ENCODE measurements at regions not wholly inside any gene's neighbourhood (a gene's known extent, or its start where the extent isn't known, plus 50 kb on each side); places are given as distances from the start of the nearest gene placed in this dataset.

- Histone ChIP-seq H3K79me2 (ENCODE audit: insufficient read depth, low read length) (no peaks in the 10 kb centered on the region), H3K9ac (ENCODE audit: low read length) (no peak overlapping the region), H3K27ac (ENCODE audit: low read depth, low read length) (no peak overlapping the region), H3K4me3 (ENCODE audit: insufficient read depth, low read depth, low read length) (no peak overlapping the region), H3K36me3 (ENCODE audit: insufficient read depth, low read length) (no peaks in the 10 kb centered on the region), H2AFZ (ENCODE audit: low read depth, low read length) (no peak overlapping the region), H3K9me3 (ENCODE audit: insufficient read depth, low read depth, low read length) (no peaks in the 10 kb centered on the region), H3K4me1 (ENCODE audit: insufficient read depth, low read length) (no peaks in the 10 kb centered on the region), H3K4me2 (ENCODE audit: low read length) (no peak overlapping the region), H3K27me3 (ENCODE audit: insufficient read depth, low read length) (no peaks in the 10 kb centered on the region), H4K20me1 (ENCODE audit: insufficient read depth, low read length) (no peaks in the 10 kb centered on the region)
- TF ChIP-seq CTCF (IDR thresholded peaks at IDR 0.05; ENCODE audit: insufficient read depth, low read depth, low read length) (no peak), EZH2 (IDR thresholded peaks at IDR 0.05; ENCODE audit: insufficient read depth, low read length) (no peak)
- Mint-ChIP-seq H3K4me3 (ENCODE audit: unreplicated experiment) (no peak overlapping the region), H3K27ac (ENCODE audit: unreplicated experiment) (no peak overlapping the region), H3K27me3 (ENCODE audit: low read depth, unreplicated experiment) (no peaks in the 10 kb centered on the region), H3K36me3 (ENCODE audit: low read depth, unreplicated experiment) (no peaks in the 10 kb centered on the region), H3K9me3 (ENCODE audit: unreplicated experiment) (peaks cover 1% of the 10 kb centered on the region), H3K4me1 (ENCODE audit: low read depth, unreplicated experiment) (peaks cover 3% of the 10 kb centered on the region)
- FAIRE-seq = no peak
- DNase-seq (ENCODE audit: low read depth) = no peak
Measured at GRCh38 chr9:26341545-26341944, 551.1 kb downstream of the CAAP1 start.

DNA sequence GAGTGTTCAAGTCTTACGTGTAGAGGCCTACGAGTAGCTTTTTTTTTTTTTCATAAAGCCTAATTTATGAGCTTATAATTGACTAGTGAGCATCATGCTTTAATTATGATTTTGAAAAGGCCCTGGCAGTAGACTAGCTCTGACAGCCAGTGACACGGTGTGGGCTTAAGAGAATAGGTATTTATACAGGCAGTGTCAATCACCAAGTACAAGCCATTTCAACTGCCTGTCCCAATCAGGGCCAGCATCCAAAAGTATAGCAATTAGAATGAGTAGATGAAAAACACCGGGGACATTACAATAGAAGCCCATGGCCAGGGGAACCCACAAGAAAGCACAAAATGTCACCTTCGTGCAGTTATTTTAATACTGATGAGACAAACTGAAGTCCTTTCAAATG is 552.8 kb downstream of the CAAP1 start:
- Mint-ChIP-seq H3K27ac (ENCODE audit: unreplicated experiment) (no peak overlapping the region), H3K4me3 (ENCODE audit: unreplicated experiment) (no peak overlapping the region), H3K9me3 (ENCODE audit: unreplicated experiment) (peaks cover 1% of the 10 kb centered on the region), H3K27me3 (ENCODE audit: low read depth, unreplicated experiment) (no peaks in the 10 kb centered on the region), H3K36me3 (ENCODE audit: low read depth, unreplicated experiment) (no peaks in the 10 kb centered on the region), H3K4me1 (ENCODE audit: low read depth, unreplicated experiment) (peaks cover 3% of the 10 kb centered on the region)
- H3K27me3 ChIP-seq (ENCODE audit: insufficient read depth, low read length) = no peaks in the 10 kb centered on the region
- no peaks in the 10 kb centered on the region for H3K9me3 ChIP-seq (ENCODE audit: insufficient read depth, low read depth, low read length)
- H4K20me1 ChIP-seq (ENCODE audit: insufficient read depth, low read length) = no peaks in the 10 kb centered on the region
- H3K79me2 ChIP-seq (ENCODE audit: insufficient read depth, low read length) = no peaks in the 10 kb centered on the region
- H3K27ac ChIP-seq (ENCODE audit: low read depth, low read length) = no peak overlapping the region
- H3K9ac ChIP-seq (ENCODE audit: low read length) = no peak overlapping the region
- no peak overlapping the region for H3K4me3 ChIP-seq (ENCODE audit: insufficient read depth, low read depth, low read length)
- DNase-seq (ENCODE audit: low read depth) = no peak
- no peaks in the 10 kb centered on the region for H3K36me3 ChIP-seq (ENCODE audit: insufficient read depth, low read length)
- H3K4me1 ChIP-seq (ENCODE audit: insufficient read depth, low read length) = no peaks in the 10 kb centered on the region
- H3K4me2 ChIP-seq (ENCODE audit: low read length) = no peak overlapping the region
- TF ChIP-seq CTCF (IDR thresholded peaks at IDR 0.05; ENCODE audit: insufficient read depth, low read depth, low read length) (no peak), EZH2 (IDR thresholded peaks at IDR 0.05; ENCODE audit: insufficient read depth, low read length) (no peak)
- H2AFZ ChIP-seq (ENCODE audit: low read depth, low read length) = no peak overlapping the region
- FAIRE-seq = no peak

- no peak for FAIRE-seq
- no peak overlapping the region for H3K27ac Mint-ChIP-seq (ENCODE audit: unreplicated experiment)
- peaks cover 3% of the 10 kb centered on the region for H3K4me1 Mint-ChIP-seq (ENCODE audit: low read depth, unreplicated experiment)
Measured at GRCh38 chr9:26335116-26335515, 557.5 kb downstream of the CAAP1 start.

More at GRCh38 chr9:26335116-26335515, 557.5 kb downstream of the CAAP1 start:
- Histone ChIP-seq H3K79me2 (ENCODE audit: insufficient read depth, low read length) (no peaks in the 10 kb centered on the region), H3K27ac (ENCODE audit: low read depth, low read length) (no peak overlapping the region), H3K36me3 (ENCODE audit: insufficient read depth, low read length) (no peaks in the 10 kb centered on the region), H3K9me3 (ENCODE audit: insufficient read depth, low read depth, low read length) (no peaks in the 10 kb centered on the region), H2AFZ (ENCODE audit: low read depth, low read length) (no peak overlapping the region), H3K4me1 (ENCODE audit: insufficient read depth, low read length) (no peaks in the 10 kb centered on the region), H3K4me2 (ENCODE audit: low read length) (no peak overlapping the region), H3K27me3 (ENCODE audit: insufficient read depth, low read length) (no peaks in the 10 kb centered on the region), H3K9ac (ENCODE audit: low read length) (no peak overlapping the region), H3K4me3 (ENCODE audit: insufficient read depth, low read depth, low read length) (no peak overlapping the region), H4K20me1 (ENCODE audit: insufficient read depth, low read length) (no peaks in the 10 kb centered on the region)
- Mint-ChIP-seq H3K27me3 (ENCODE audit: low read depth, unreplicated experiment) (no peaks in the 10 kb centered on the region), H3K36me3 (ENCODE audit: low read depth, unreplicated experiment) (no peaks in the 10 kb centered on the region), H3K4me3 (ENCODE audit: unreplicated experiment) (no peak overlapping the region), H3K9me3 (ENCODE audit: unreplicated experiment) (no peaks in the 10 kb centered on the region)
- DNase-seq (ENCODE audit: low read depth) = no peak
- TF ChIP-seq CTCF (IDR thresholded peaks at IDR 0.05; ENCODE audit: insufficient read depth, low read depth, low read length) = no peak
- no peak for TF ChIP-seq EZH2 (IDR thresholded peaks at IDR 0.05; ENCODE audit: insufficient read depth, low read length)
